ENCODE measurements at regions not wholly inside any gene's neighbourhood (a gene's known extent, or its start where the extent isn't known, plus 50 kb on each side); places are given as distances from the start of the nearest gene placed in this dataset.
A peak's percentile ranks its signal among the peaks of the same experiment; 100 is the strongest.
"Not testable (repeated sequence)": the region's sequence is repeated elsewhere in the genome, so short reads cannot be mapped to it uniquely, and the experiment has no call there.

DNA sequence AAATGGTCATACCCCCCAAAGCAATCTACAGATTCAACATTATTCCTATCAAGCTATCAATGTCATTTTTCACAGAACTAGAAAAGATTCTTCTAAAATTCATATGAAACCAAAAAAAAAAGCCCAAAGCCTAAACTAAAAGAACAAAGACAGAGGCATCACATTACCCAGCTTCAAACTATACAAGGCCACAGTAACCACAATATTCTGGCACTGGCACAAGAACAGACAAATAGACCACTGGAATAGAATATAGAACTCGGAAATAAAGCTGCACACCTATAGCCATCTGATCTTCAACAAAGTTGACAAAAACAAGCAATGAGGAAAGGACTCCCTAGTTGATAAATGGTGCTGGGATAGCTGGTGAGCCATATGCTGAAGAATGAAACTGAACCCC, 89.2 kb upstream of the PCED1B start:
- Mint-ChIP-seq H3K27me3 (ENCODE audit: low read depth in 3 of 3) (peaks cover 0 to 1% (median 0%) of the 10 kb centered on the region in 3 donors), H3K27ac (no peak overlapping the region)
- no CpG with 5 or more reads among the region's 1 CpG for WGBS (ENCODE audit: insufficient coverage)

GRCh38 chr12:46992051-46992450, 87.4 kb upstream of the PCED1B start:
- 100% methylated on average over 3 of the region's 6 CpGs for WGBS (ENCODE audit: insufficient coverage)
- H3K4me2 ChIP-seq (replicated peaks; ENCODE audit: extremely low read depth, low read length, poor library complexity, severe bottlenecking); H3K79me2 ChIP-seq (ENCODE audit: insufficient read depth, low read length); H3K9ac ChIP-seq (ENCODE audit: insufficient read depth, low read length, poor library complexity, severe bottlenecking); H3K27me3 ChIP-seq (ENCODE audit: control insufficient read depth in 2 of 2, insufficient read depth in 2 of 2, low read length in 2 of 2); H2AFZ ChIP-seq (ENCODE audit: insufficient read depth, low read depth, low read length, poor library complexity, severe bottlenecking); H3K4me1 Mint-ChIP-seq; H3K27me3 Mint-ChIP-seq (ENCODE audit: low read depth in 3 of 3); H3K36me3 Mint-ChIP-seq; intact Hi-C loops (cut with micrococcal nuclease); H3K4me3 Mint-ChIP-seq; H3K4me3 ChIP-seq (replicated peaks in 1 of 3; ENCODE audit: low read depth in 2 of 3, low read length in 3 of 3); H3K36me3 ChIP-seq (replicated peaks in 1 of 2; ENCODE audit: control insufficient read depth in 1 of 2, insufficient read depth in 2 of 2, low read length in 2 of 2); H3K4me1 ChIP-seq (ENCODE audit: control insufficient read depth in 1 of 2, insufficient read depth in 2 of 2, low read length in 2 of 2); DNase-seq; H3K9me3 ChIP-seq (replicated peaks in 1 of 2; ENCODE audit: control insufficient read depth in 1 of 2, insufficient read depth in 1 of 2, low read length in 2 of 2); H3K27ac ChIP-seq (ENCODE audit: low read depth in 1 of 2, low read length in 2 of 2); H4K20me1 ChIP-seq (ENCODE audit: insufficient read depth, low read length): not testable (repeated sequence)
- Mint-ChIP-seq H3K9me3 (peaks cover 9 to 37% (median 23%) of the 10 kb centered on the region in 7 donors), H3K27ac (peak overlapping the region in 1 of 7 donors; percentile 21)

More for the DNA sequence above, 89.2 kb upstream of the PCED1B start:
- no peaks in the 10 kb centered on the region for H3K36me3 ChIP-seq (replicated peaks in 1 of 2; ENCODE audit: control insufficient read depth in 1 of 2, insufficient read depth in 2 of 2, low read length in 2 of 2)
- no peak overlapping the region for H3K9ac ChIP-seq (ENCODE audit: insufficient read depth, low read length, poor library complexity, severe bottlenecking)
- no peaks in the 10 kb centered on the region for H4K20me1 ChIP-seq (ENCODE audit: insufficient read depth, low read length)
- H3K9me3 ChIP-seq (replicated peaks in 1 of 2; ENCODE audit: control insufficient read depth in 1 of 2, insufficient read depth in 1 of 2, low read length in 2 of 2): peaks cover 4 to 5% of the 10 kb centered on the region in 2 donors
- no peak overlapping the region for H3K27ac ChIP-seq (ENCODE audit: low read depth in 1 of 2, low read length in 2 of 2)
- TF ChIP-seq, protein P1, sequence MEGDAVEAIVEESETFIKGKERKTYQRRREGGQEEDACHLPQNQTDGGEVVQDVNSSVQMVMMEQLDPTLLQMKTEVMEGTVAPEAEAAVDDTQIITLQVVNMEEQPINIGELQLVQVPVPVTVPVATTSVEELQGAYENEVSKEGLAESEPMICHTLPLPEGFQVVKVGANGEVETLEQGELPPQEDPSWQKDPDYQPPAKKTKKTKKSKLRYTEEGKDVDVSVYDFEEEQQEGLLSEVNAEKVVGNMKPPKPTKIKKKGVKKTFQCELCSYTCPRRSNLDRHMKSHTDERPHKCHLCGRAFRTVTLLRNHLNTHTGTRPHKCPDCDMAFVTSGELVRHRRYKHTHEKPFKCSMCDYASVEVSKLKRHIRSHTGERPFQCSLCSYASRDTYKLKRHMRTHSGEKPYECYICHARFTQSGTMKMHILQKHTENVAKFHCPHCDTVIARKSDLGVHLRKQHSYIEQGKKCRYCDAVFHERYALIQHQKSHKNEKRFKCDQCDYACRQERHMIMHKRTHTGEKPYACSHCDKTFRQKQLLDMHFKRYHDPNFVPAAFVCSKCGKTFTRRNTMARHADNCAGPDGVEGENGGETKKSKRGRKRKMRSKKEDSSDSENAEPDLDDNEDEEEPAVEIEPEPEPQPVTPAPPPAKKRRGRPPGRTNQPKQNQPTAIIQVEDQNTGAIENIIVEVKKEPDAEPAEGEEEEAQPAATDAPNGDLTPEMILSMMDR (IDR thresholded peaks at IDR 0.05): no peak
- no peak overlapping the region for H3K4me2 ChIP-seq (replicated peaks; ENCODE audit: extremely low read depth, low read length, poor library complexity, severe bottlenecking)
- H3K4me3 ChIP-seq (replicated peaks in 1 of 3; ENCODE audit: low read depth in 2 of 3, low read length in 3 of 3): no peak overlapping the region
- intact Hi-C loops (cut with micrococcal nuclease): no loop called here
- H3K9me3 Mint-ChIP-seq: peaks cover 8 to 33% (median 16%) of the 10 kb centered on the region in 7 donors
- peaks cover 8% of the 10 kb centered on the region for H3K4me1 Mint-ChIP-seq
- H3K4me3 Mint-ChIP-seq: no peak overlapping the region
- DNase-seq: no peak
- H3K27me3 ChIP-seq (ENCODE audit: control insufficient read depth in 2 of 2, insufficient read depth in 2 of 2, low read length in 2 of 2): no peaks in the 10 kb centered on the region
- no peaks in the 10 kb centered on the region for H3K79me2 ChIP-seq (ENCODE audit: insufficient read depth, low read length)
- no peak overlapping the region for H2AFZ ChIP-seq (ENCODE audit: insufficient read depth, low read depth, low read length, poor library complexity, severe bottlenecking)
- H3K4me1 ChIP-seq (ENCODE audit: control insufficient read depth in 1 of 2, insufficient read depth in 2 of 2, low read length in 2 of 2): no peaks in the 10 kb centered on the region
- H3K36me3 Mint-ChIP-seq: no peaks in the 10 kb centered on the region

Measured in CD14-positive monocyte (primary cell).